ENCODE measurements at regions not wholly inside any gene's neighbourhood (a gene's known extent, or its start where the extent isn't known, plus 50 kb on each side); places are given as distances from the start of the nearest gene placed in this dataset.

DNA sequence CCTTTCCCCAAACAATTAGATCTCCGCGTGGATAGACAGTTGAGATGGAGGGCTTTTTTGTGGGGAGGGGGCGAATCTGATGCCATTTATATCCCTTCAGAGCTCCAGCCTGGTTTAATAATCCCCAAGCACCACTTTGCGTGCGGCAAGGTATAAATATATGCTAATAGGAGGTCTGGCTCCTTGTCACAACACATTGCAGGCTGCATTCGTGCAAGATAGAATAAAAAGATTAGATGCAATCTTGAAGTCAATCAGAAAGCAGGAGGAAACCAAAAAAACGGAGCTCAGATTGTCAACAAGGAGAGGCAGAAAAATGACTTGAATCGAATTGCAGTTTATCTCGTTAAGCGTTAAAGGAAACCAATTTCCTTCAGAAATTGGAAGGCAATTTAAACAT is 248.7 kb downstream of the SPTSSA start:
- TF ChIP-seq ZBTB7A (IDR thresholded peaks at IDR 0.05; ENCODE audit: low read depth) (no peak), TEAD4 (IDR thresholded peaks at IDR 0.05) (no peak)
- TF ChIP-seq, protein P1, sequence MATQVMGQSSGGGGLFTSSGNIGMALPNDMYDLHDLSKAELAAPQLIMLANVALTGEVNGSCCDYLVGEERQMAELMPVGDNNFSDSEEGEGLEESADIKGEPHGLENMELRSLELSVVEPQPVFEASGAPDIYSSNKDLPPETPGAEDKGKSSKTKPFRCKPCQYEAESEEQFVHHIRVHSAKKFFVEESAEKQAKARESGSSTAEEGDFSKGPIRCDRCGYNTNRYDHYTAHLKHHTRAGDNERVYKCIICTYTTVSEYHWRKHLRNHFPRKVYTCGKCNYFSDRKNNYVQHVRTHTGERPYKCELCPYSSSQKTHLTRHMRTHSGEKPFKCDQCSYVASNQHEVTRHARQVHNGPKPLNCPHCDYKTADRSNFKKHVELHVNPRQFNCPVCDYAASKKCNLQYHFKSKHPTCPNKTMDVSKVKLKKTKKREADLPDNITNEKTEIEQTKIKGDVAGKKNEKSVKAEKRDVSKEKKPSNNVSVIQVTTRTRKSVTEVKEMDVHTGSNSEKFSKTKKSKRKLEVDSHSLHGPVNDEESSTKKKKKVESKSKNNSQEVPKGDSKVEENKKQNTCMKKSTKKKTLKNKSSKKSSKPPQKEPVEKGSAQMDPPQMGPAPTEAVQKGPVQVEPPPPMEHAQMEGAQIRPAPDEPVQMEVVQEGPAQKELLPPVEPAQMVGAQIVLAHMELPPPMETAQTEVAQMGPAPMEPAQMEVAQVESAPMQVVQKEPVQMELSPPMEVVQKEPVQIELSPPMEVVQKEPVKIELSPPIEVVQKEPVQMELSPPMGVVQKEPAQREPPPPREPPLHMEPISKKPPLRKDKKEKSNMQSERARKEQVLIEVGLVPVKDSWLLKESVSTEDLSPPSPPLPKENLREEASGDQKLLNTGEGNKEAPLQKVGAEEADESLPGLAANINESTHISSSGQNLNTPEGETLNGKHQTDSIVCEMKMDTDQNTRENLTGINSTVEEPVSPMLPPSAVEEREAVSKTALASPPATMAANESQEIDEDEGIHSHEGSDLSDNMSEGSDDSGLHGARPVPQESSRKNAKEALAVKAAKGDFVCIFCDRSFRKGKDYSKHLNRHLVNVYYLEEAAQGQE (IDR thresholded peaks at IDR 0.05; ENCODE audit: low read depth), result no peak

DNA sequence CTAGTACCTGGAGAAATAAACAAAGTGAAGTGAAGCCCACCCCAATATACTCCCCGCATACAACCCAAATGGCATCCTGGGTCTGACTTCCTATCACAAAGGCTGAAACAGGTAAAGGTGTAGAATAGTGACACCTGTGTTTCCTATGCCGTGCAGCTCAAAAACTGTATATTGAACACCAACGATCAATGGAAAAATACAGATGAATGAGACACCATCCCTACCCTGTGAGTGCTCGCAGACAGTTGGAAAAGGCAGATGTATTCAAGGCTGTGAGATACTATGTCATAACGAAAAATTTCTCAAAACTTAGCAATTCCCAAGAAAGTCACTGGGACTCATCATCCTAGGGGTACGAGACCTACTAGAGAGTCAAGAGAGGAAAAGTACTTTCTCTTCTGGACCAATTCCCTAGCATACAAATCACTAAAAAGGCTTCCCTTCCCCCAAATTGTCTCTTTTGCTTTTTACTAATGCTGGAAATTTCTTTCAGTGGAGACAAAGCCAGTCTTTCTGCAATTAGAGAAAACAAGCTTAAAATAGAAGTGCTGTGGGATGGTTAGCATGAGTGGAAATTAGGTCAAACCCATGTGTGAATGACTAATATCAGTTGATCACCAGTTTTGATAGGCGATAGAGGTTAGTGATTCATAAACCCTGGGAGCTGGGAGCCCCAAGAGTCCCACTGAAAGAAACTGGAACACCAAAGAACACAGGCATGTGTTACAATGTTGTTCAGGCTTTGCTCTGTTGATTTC is 249.7 kb downstream of the SPTSSA start:
- TF ChIP-seq FOXM1 (IDR thresholded peaks at IDR 0.05; ENCODE audit: borderline replicate concordance, low read depth) (no peak), EP300 (IDR thresholded peaks at IDR 0.05; ENCODE audit: borderline replicate concordance) (no peak), CREB1 (IDR thresholded peaks at IDR 0.05; ENCODE audit: low read depth) (no peak), TAF1 (IDR thresholded peaks at IDR 0.05; ENCODE audit: low read depth) (no peak), CEBPB (IDR thresholded peaks at IDR 0.05) (no peak), RAD21 (IDR thresholded peaks at IDR 0.05; ENCODE audit: low read depth) (no peak), TEAD4 (IDR thresholded peaks at IDR 0.05) (no peak), TCF12 (IDR thresholded peaks at IDR 0.05; ENCODE audit: low read depth) (no peak), EGR1 (IDR thresholded peaks at IDR 0.05) (no peak), YY1 (IDR thresholded peaks at IDR 0.05; ENCODE audit: low read depth) (no peak), ZBTB7A (IDR thresholded peaks at IDR 0.05; ENCODE audit: low read depth) (no peak)
- TF ChIP-seq, protein P1 (IDR thresholded peaks at IDR 0.05; ENCODE audit: low read depth), result no peak
- TF ChIP-seq, protein P2, sequence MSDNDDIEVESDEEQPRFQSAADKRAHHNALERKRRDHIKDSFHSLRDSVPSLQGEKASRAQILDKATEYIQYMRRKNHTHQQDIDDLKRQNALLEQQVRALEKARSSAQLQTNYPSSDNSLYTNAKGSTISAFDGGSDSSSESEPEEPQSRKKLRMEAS (IDR thresholded peaks at IDR 0.05), result no peak

DNA sequence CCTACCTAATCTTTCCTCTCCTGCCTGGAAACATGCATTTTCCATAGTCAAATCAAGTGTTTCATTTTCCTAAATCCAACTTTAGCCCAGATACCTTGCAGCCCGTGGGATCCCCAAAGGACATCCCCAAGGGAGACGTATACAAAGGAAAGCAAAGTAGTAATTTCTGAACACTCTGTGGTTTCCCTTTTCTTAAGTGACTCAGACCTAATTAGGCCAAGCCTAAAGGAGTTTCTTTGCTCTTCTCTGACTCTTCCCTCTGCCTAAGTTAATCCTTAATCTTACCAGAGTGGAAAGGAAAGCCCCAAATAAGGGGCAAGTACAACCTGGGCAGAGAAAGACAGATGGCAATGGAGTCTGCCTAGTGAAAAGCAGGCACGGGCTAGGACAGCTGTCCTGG is 250.3 kb downstream of the SPTSSA start:
- TF ChIP-seq NFIC (IDR thresholded peaks at IDR 0.05), result no peak
- TF ChIP-seq, protein P2 (IDR thresholded peaks at IDR 0.05), result no peak

DNA sequence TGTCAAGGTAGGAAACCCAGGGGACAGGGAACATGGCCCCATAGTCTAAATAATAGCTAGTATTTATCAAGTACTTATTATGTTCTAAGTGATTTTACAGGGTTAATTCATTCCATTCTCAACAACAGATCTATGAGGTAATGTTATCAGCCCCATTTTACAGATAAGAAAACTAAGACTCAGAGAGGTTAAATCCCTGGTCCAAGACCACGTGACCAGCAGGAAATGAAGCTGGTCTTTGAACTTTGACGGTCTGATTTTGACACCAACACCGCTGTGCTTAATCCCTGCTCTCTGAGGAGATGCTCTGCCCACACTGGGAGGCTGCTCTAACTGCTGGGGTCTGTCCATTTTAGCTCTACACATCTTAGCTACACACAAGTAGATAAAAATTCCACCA is 253.5 kb downstream of the SPTSSA start:
- TF ChIP-seq YY1 (IDR thresholded peaks at IDR 0.05; ENCODE audit: low read depth) (no peak), ZBTB7A (IDR thresholded peaks at IDR 0.05; ENCODE audit: low read depth) (no peak), TCF12 (IDR thresholded peaks at IDR 0.05; ENCODE audit: low read depth) (no peak), EGR1 (IDR thresholded peaks at IDR 0.05) (no peak), TAF1 (IDR thresholded peaks at IDR 0.05; ENCODE audit: low read depth) (no peak), RAD21 (IDR thresholded peaks at IDR 0.05; ENCODE audit: low read depth) (no peak), CREB1 (IDR thresholded peaks at IDR 0.05; ENCODE audit: low read depth) (no peak), USF1 (IDR thresholded peaks at IDR 0.05) (no peak), CEBPB (IDR thresholded peaks at IDR 0.05) (no peak), EP300 (IDR thresholded peaks at IDR 0.05; ENCODE audit: borderline replicate concordance) (no peak), NFIC (IDR thresholded peaks at IDR 0.05) (no peak), FOXM1 (IDR thresholded peaks at IDR 0.05; ENCODE audit: borderline replicate concordance, low read depth) (no peak), TEAD4 (IDR thresholded peaks at IDR 0.05) (no peak)
- TF ChIP-seq, protein P1 (IDR thresholded peaks at IDR 0.05; ENCODE audit: low read depth), result no peak
- TF ChIP-seq, protein P2 (IDR thresholded peaks at IDR 0.05), result no peak

DNA sequence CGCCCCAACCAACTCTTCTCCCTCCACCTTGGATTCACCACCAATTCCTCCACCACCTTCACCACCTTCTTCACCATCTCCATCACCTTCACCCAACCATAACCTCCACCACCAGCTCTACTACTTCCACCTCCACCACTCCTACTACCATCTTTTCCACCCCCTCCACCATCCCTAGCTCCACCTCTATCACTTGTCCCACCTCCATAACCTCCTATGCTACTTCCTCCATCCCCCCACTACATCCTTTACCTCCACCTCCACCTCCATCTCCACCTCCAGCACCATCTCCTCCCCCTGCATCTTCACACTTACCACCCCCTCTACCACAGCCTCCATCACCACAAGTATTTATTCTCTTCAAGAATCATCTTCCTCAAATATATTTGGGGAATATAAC is 254.9 kb upstream of the EGLN3 start:
- TF ChIP-seq TAF1 (IDR thresholded peaks at IDR 0.05; ENCODE audit: low read depth), result no peak
- TF ChIP-seq RAD21 (IDR thresholded peaks at IDR 0.05; ENCODE audit: low read depth), result no peak
- no peak for TF ChIP-seq YY1 (IDR thresholded peaks at IDR 0.05; ENCODE audit: low read depth)
- TF ChIP-seq TCF12 (IDR thresholded peaks at IDR 0.05; ENCODE audit: low read depth), result no peak
- TF ChIP-seq EGR1 (IDR thresholded peaks at IDR 0.05), result no peak
- TF ChIP-seq CREB1 (IDR thresholded peaks at IDR 0.05; ENCODE audit: low read depth), result no peak
- no peak for TF ChIP-seq TEAD4 (IDR thresholded peaks at IDR 0.05)
- TF ChIP-seq, protein P2 (IDR thresholded peaks at IDR 0.05), result no peak
- no peak for TF ChIP-seq NFIC (IDR thresholded peaks at IDR 0.05)
- no peak for TF ChIP-seq USF1 (IDR thresholded peaks at IDR 0.05)
- TF ChIP-seq ZBTB7A (IDR thresholded peaks at IDR 0.05; ENCODE audit: low read depth), result no peak
- TF ChIP-seq, protein P1 (IDR thresholded peaks at IDR 0.05; ENCODE audit: low read depth), result no peak
- TF ChIP-seq EP300 (IDR thresholded peaks at IDR 0.05; ENCODE audit: borderline replicate concordance), result no peak
- no peak for TF ChIP-seq CEBPB (IDR thresholded peaks at IDR 0.05)
- TF ChIP-seq FOXM1 (IDR thresholded peaks at IDR 0.05; ENCODE audit: borderline replicate concordance, low read depth), result no peak
